ENCODE measurements at regions not wholly inside any gene's neighbourhood (a gene's known extent, or its start where the extent isn't known, plus 50 kb on each side); places are given as distances from the start of the nearest gene placed in this dataset.
"Not testable (repeated sequence)": the region's sequence is repeated elsewhere in the genome, so short reads cannot be mapped to it uniquely, and the experiment has no call there.

DNA sequence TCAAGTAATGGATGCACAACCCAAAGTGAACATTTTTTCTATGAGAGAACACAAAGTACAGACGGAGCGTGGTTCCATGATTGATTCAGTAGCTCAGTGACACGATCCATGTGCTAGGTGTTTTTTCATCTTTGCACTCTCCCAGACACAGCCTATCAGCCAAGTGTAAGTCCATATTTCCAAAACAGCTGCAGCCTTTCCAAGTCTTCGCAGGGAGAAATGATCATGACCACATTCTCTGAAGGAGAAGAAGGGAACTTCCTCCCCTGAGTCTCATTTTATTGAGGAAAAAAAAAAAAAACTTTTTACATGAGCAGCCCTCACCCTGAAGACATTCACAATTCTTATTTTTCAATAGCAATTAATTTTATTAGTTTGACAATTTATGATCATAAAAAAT lies 958.3 kb downstream of the LTN1 start:
- TF ChIP-seq, protein P1, sequence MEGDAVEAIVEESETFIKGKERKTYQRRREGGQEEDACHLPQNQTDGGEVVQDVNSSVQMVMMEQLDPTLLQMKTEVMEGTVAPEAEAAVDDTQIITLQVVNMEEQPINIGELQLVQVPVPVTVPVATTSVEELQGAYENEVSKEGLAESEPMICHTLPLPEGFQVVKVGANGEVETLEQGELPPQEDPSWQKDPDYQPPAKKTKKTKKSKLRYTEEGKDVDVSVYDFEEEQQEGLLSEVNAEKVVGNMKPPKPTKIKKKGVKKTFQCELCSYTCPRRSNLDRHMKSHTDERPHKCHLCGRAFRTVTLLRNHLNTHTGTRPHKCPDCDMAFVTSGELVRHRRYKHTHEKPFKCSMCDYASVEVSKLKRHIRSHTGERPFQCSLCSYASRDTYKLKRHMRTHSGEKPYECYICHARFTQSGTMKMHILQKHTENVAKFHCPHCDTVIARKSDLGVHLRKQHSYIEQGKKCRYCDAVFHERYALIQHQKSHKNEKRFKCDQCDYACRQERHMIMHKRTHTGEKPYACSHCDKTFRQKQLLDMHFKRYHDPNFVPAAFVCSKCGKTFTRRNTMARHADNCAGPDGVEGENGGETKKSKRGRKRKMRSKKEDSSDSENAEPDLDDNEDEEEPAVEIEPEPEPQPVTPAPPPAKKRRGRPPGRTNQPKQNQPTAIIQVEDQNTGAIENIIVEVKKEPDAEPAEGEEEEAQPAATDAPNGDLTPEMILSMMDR (IDR thresholded peaks at IDR 0.05; ENCODE audit: borderline replicate concordance, extremely low read depth, low read length, poor library complexity, severe bottlenecking), result not testable (repeated sequence)
- not testable (repeated sequence) for TF ChIP-seq EZH2 (IDR thresholded peaks at IDR 0.05; ENCODE audit: borderline replicate concordance, low read depth, low read length, severe bottlenecking)
